NK-92 treated with Interleukin-12 subunit alpha and Interleukin-12 subunit beta, amount 100 ng/mL, for 24 hours (cell line): ENCODE measurements at regions not wholly inside any gene's neighbourhood (a gene's known extent, or its start where the extent isn't known, plus 50 kb on each side); places are given as distances from the start of the nearest gene placed in this dataset.

Source experiments
- DNase-seq: peaks from one replicate; lab custom pipeline; 2025; lab: John Stamatoyannopoulos, UW

GRCh38 chr9:107953556-107954125, 464.1 kb upstream of the KLF4 start:
- no peak for DNase-seq

DNA sequence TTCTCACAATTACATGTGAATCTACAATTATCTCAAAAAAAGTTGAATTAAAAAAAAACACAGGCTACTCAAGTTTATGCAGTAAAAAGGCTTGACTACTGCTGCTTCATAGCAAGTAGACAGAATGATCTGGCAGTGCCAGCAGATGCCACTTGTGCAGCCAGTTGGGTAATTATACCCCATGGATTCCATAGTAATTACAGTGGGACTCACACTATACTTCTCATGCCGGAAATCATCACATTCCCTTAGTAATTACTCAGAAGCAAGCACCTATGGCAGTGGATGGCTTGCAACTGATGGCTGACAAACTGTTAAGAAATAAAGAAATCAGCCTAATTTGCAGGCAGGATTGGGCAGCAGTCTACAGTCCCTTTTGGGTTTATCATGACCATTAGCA, 463.2 kb upstream of the KLF4 start:
- DNase-seq = no peak

GRCh38 chr9:107951511-107951910, 461.9 kb upstream of the KLF4 start:
- no peak for DNase-seq

GRCh38 chr9:107949061-107949460, 459.5 kb upstream of the KLF4 start:
- DNase-seq = no peak

DNA sequence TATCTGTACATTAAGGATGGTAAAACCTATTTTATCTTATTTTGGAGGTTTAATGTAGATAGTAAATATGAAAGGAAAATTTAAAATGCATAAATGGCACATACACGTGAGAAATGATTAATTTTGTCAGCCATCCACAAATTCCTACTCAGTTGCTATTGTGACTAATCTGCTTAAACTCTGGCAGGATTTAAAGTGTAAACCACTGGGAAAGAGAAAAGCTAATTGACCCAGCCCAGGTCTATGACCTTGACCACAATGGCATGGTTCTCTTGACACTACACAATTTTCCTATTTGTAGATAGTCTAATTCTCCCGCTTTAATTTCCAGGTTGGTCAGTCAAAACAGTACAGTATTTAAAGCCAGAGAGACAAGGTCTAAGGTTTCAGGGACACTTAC, 459.0 kb upstream of the KLF4 start:
- DNase-seq = no peak

DNA sequence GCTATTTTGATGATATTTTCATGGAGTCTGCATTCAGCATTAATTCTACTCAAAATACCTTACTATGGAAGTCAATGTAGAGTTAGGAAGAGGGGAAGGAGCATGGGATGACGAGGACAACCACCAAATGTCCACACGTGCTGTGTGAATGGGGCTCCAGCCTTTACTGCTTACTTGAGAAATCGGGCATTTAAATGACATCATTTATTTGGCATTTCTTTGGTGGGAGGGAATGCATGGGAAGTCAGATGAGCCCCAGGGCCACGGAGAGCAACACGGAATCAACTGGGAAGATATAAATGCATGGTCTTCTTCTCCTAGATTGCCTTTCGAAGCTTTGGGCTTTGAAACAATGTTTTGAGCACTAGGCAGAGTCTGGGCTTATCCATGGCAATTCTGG, 458.5 kb upstream of the KLF4 start:
- no peak for DNase-seq

DNA sequence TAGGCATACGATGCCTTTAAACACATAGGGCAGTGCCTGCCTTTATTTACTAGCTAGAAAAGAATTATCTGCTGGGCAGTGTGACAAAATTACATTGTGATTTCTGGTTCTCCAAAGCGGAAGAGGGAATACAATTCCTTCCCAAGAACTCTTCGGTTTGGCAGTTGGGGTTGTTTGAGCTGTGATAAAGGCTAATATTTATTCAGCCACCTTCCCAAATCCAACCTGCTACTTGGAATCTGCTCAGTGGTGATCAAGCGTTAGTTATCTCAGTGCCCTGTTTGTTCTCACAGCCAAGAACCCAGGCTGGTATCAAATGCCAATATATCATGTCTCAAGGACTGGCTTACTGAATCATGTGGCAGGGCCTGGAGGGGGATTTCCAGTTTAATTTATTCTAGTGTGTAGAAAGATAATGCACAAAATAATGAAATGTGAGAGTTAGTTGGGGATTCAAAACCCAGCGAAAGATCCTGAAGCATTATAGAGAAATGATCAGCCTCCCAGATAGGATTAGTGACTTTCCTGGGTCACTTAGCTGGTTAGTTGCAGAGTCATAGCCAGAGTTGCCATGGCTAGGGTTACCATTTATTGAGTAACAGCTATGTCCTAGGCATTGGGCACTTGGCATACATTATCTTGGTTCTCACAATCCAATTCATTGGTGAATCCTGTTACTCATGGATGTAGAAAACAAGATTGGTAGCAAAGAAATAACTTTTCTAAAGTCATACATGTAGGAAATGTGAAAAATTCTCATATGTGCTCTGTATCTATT, 457.0 kb upstream of the KLF4 start:
- no peak for DNase-seq

- no peak for DNase-seq
These were observed 456.4 kb upstream of the KLF4 start for GRCh38 chr9:107945961-107946360.

GRCh38 chr9:107945493-107945892, 455.9 kb upstream of the KLF4 start:
- no peak for DNase-seq

DNA sequence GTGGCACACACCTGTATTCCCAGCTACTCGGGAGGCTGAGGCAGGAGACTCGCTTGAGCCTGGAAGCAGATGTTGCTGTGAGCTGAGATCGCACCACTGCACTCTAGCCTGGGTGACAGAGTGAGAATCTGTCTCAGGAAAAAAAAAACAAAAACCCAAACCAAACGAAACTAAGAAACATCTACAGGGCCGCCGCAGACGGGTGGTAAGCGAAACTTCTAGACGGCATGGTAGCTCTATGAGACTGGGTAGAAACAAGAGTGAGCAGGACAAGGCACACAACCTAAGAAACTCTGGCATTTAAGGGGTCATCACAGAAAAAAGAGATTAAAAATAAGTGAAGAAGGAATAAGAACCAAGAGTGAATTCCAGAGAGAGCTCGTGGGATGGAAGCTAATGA, 454.8 kb upstream of the KLF4 start:
- no peak for DNase-seq

DNA sequence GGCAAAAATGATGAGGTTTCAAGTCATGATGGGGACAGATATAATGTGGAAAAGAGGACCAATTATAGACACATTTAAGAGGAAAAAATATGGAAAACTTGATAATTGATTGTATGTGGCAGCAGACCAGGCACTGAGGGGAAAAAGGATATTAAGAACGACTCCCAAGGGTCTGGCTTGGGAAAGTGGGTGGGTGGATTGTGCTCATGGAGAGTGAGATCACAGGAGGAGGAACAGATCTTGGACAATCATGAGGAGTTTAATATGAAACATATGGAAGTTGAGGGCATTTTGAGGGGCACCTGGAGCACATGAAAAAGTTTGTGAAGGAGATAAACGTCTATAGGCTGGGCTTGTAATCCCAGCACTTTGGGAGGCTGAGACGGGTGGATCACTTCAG, 454.3 kb upstream of the KLF4 start:
- no peak for DNase-seq

DNA sequence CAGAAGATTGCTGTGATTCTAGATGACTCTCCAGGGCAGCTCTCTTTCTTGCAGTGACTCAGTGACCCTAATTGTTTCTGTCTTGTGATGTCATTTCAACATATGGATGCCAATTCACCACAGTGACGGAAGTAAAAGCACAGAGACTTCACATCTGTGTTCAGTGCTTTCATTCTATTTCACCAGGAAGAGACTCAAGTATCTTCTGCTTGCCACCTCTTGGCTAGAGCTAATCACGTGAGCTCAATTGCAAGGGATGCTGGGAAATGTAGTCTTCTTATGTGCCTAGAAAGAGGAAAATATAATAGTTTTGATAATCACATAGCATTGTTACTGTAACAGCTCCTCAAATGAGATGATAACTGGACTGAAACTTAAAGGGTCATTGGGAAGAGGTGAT, 453.3 kb upstream of the KLF4 start:
- DNase-seq = no peak

DNA sequence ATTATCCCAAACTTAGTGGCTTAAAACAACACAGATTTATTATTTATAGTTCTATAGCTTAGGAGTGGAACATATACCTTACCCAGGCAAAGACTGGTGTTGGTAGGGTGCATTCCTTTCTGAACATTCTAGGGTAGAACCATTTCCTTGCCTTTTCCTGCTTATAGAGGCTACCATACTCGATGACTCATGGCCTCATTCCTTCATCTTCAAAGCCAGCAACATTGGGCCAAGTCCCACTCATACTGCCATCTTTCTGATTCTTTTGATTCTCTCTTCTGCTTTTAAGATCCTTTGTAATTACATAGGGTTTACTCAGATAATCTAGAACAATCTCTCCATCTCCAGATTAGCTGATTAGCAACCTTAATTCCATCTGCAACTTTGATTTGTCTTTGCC, 452.7 kb upstream of the KLF4 start:
- no peak for DNase-seq

GRCh38 chr9:107940616-107941595, 451.3 kb upstream of the KLF4 start:
- no peak for DNase-seq

DNA sequence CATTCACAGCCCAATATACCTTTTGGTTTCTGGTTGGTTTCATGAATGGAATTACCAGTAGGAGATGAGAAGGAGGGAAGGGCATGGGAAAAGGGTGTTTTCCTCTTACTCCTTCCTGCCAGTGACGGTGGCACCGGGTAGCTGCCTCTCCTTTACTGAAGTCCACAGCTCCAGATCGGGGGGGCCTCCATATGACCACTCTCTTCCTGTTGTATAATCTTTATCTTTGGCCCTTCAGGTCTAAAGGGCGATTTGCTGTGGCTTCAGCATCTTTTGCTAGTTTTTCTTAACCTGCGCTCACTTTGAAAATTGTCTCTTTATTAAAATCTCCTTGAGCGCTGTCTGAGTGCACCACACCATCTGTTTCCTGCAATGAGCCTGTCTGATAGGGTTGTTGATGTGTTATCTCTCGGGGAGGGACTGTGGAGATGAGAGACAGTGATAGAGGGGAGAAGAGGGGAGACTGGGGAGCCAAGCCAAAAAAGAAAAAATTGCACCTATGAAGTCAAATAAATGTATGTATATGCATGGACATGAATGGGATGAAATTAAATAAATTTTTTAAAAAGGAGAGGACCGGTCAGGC, 449.3 kb upstream of the KLF4 start:
- no peak for DNase-seq

DNA sequence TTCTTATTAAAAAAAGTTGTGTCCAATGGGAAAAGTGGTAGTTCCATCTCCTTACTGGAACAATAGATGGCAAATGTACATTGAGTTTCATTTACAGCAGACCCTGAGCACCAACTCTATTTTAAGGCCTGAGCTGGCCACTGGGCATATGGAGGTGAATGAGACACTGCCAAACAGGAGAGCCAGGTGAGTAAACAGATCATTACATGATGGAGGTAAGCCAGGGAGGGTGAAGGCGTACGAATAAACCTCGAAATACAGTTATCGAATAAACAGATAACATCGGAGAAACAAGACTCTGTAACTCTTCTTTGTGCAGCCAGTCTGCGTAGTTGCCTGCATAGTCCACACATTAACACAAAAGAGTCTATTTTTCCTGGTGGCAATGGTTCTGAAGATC, 446.4 kb upstream of the KLF4 start:
- DNase-seq = no peak

DNA sequence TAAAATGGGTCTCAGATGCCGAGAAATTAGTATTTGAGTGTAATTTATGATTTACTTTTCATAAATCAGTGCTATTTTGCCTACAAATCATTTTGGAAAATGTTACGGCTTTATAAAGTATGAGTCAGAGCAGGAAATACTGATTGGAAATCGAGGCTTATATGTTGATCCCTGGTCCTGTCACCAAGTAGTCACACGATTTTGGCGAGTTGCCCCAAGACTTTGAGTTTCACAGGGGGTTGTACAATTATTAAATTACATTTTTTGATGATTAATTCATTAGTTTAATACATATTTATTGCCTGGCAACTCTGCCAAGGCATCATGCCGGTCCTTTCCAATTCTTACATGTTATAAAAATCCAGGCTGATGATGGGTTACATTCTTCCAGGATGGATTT, 443.9 kb upstream of the KLF4 start:
- DNase-seq = no peak

DNA sequence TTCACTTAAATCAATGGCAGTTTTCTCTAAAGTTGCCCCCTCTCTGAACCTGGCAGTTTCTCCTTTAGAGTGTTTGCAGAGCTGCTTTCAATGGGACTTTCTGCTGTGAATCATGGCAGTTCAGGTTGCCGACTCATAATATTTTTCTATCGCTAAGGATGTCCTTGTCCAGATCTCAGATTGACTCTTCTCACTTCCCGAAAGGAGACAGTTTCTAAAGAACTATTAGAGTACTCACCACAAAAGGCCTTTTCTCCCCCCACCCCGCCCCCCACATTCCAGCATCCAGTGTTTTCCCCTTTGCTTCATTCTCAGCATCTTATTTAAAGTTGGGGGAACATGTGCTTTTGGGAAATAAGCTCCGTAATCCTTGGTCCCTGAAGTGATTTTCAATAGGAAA, 443.5 kb upstream of the KLF4 start:
- no peak for DNase-seq

GRCh38 chr9:107932601-107933000, 443.0 kb upstream of the KLF4 start:
- no peak for DNase-seq

GRCh38 chr9:107932046-107932445, 442.5 kb upstream of the KLF4 start:
- DNase-seq = no peak

DNA sequence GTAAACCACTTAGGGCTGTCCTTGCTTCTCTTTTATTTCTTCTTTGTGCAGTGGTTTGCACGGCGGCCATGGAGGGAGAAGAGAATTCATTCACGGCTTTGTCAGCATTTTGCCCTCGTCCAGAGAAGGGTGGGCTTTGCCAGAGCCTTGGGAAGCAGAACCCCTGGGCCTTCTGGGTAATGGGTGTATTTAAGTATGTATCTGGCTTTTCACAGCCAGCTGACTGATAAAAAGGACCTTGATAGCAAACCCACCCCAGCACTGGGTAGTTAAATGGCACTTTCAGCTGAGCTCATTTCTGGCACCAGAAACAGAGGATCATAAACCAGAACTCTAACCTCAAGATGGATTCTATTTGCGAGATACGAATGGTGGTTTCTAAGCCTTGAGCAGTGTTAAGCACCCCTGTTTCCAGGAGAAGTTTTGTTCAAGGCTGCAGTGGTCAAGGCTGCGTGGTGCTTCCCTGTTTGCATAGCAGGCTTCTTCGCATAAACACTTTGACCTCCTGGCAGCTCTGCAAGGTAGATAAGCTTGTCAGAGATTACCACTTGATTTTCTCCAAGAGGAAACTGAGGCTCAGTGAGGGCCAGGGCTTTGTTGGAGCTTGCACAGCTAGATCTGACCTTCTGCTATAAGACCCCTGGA, 441.6 kb upstream of the KLF4 start:
- DNase-seq = no peak

GRCh38 chr9:107929443-107929842, 439.9 kb upstream of the KLF4 start:
- no peak for DNase-seq
